Pancreas (tissue), 10 donors: ENCODE measurements at regions not wholly inside any gene's neighbourhood (a gene's known extent, or its start where the extent isn't known, plus 50 kb on each side); places are given as distances from the start of the nearest gene placed in this dataset.

Experiments used
- ATAC-seq, 4 donors: fragments of 200-7000 bp; cut with Tn5 transposase; one replicate each; pipeline versions ENCODE4 v1.8.0 to v1.9.1; 2020; ENCODE audit warnings: mild to moderate bottlenecking in 4 of 4, moderate library complexity in 4 of 4
- DNase-seq, 6 donors: peaks; one replicate each; pipeline ENCODE4 v3.0.0-alpha.2; 2020
- FAIRE-seq: peaks from 2 replicates; lab custom pipeline; 2012; peaks lifted over from hg19 to GRCh38; lab: Jason Lieb, UNC
- H3K27ac ChIP-seq, 4 donors: fragments of 200-600 bp; sonication (generic); 1 replicate in 3 of 4; 2 replicates in 1 of 4; pipeline versions ENCODE4 v1.5.0 to v1.8.0; 2020
- H3K27me3 ChIP-seq, 4 donors: fragments of 200-600 bp; one replicate each; pipeline ENCODE4 v1.8.0; 2021
- H3K36me3 ChIP-seq, 3 donors: fragments of 200-600 bp; sonication (generic) in 1 of 3; one replicate each; pipeline versions ENCODE4 v1.5.0 to v1.8.0; 2020 to 2021
- H3K4me1 ChIP-seq, 3 donors: fragments of 200-600 bp; one replicate each; pipeline ENCODE4 v1.8.0; 2021
- H3K4me3 ChIP-seq, 4 donors: fragments of 200-600 bp; sonication (generic) in 2 of 4; one replicate each; pipeline versions ENCODE4 v1.5.0 to v1.8.0; 2020 to 2021
- H3K9me3 ChIP-seq, 4 donors: fragments of 200-600 bp; one replicate each; pipeline ENCODE4 v1.8.0; 2021
- CTCF ChIP-seq, 4 donors: fragments of 200-600 bp; sonication (generic) in 3 of 4; IDR thresholded peaks; one replicate each; pipeline versions ENCODE4 v1.5.0 to v1.8.0; 2021; ENCODE audit warnings: antibody characterized with exemption in 4 of 4
- WGBS, 2 donors: extraction: QIAGEN DNeasy Blood & Tissue Kit; methylation state at CpG; one replicate each; pipeline ENCODE4 v1.1.7; 2013; 5-methylcytosine and 5-hydroxymethylcytosine counted together
- intact Hi-C, 3 donors: fragments of 100-400 bp; cut with DNase I; formaldehyde crosslinking; loops; one replicate each; pipeline versions ENCODE4 v1.11.1 to v1.14.2; 2022
- donor health status: healthy with polysubstance abuse.
- donor health status: DM: no; HTN: no; CAD: no; lungs with moderate emphysema.
- donor health status: DM: no; HTN: no; CAD: no.
- donor health status: control.
- donor health status: control.
- donor health status: Bipolar disorder and iron deficiency.
- donor health status: DM: yes; HTN: yes; CAD: no.
- donor health status: DM: no; HTN: no; CAD: no.
- donor health status: DM: no; HTN: no; CAD: no.
- donor health status: DM: yes; HTN: yes; CAD: no.

GRCh38 chr1:187264995-187265602 is 436.4 kb downstream of the PLA2G4A start:
- peaks cover 0 to 4% (median 0%) of the 10 kb centered on the region in 3 donors for H3K4me1 ChIP-seq
- intact Hi-C loops = no loop called here
- no peak for TF ChIP-seq CTCF (IDR thresholded peaks at IDR 0.05)
- FAIRE-seq = no peak
- WGBS, 2 donors = 32 to 39% methylated on average over 4 of the region's 4 CpGs
- DNase-seq = peak in 1 of 6 donors; percentile 16
- no peaks in the 10 kb centered on the region for H3K27me3 ChIP-seq
- peak in 2 of 4 donors; percentile 35 to 51 for ATAC-seq
- H3K9me3 ChIP-seq = no peaks in the 10 kb centered on the region
- H3K4me3 ChIP-seq = no peak overlapping the region
- no peak overlapping the region for H3K27ac ChIP-seq
- no peaks in the 10 kb centered on the region for H3K36me3 ChIP-seq

GRCh38 chr1:187266051-187266450 is 437.3 kb downstream of the PLA2G4A start:
- no peaks in the 10 kb centered on the region for H3K27me3 ChIP-seq
- no peak for DNase-seq

GRCh38 chr1:187267827-187268226 is 439.1 kb downstream of the PLA2G4A start:
- Histone ChIP-seq H3K4me1 (no peaks in the 10 kb centered on the region), H3K36me3 (no peaks in the 10 kb centered on the region), H3K27me3 (peaks cover 0 to 3% (median 0%) of the 10 kb centered on the region in 4 donors), H3K4me3 (no peak overlapping the region), H3K9me3 (no peaks in the 10 kb centered on the region), H3K27ac (no peak overlapping the region)
- ATAC-seq (no peak), DNase-seq (no peak), FAIRE-seq (no peak)
- 7 to 16% methylated on average over 1 of the region's 1 CpG for WGBS, 2 donors
- intact Hi-C loops = no loop called here
- no peak for TF ChIP-seq CTCF (IDR thresholded peaks at IDR 0.05)

More at GRCh38 chr1:187266051-187266450, 437.3 kb downstream of the PLA2G4A start:
- no peak for FAIRE-seq
- TF ChIP-seq CTCF (IDR thresholded peaks at IDR 0.05) = no peak
- no peak for ATAC-seq
- Histone ChIP-seq H3K4me3 (no peak overlapping the region), H3K9me3 (no peaks in the 10 kb centered on the region), H3K27ac (no peak overlapping the region), H3K36me3 (no peaks in the 10 kb centered on the region), H3K4me1 (peaks cover 0 to 1% (median 0%) of the 10 kb centered on the region in 3 donors)
- WGBS, 2 donors = 26 to 27% methylated on average over 4 of the region's 4 CpGs
- intact Hi-C loops = no loop called here

- WGBS, 2 donors = 61 to 67% methylated on average over 5 of the region's 5 CpGs
- H3K9me3 ChIP-seq = no peaks in the 10 kb centered on the region
Measured at GRCh38 chr1:187270256-187270655, 441.5 kb downstream of the PLA2G4A start.

More at GRCh38 chr1:187270256-187270655, 441.5 kb downstream of the PLA2G4A start:
- TF ChIP-seq CTCF (IDR thresholded peaks at IDR 0.05) = no peak
- peaks cover 0 to 3% (median 0%) of the 10 kb centered on the region in 4 donors for H3K27me3 ChIP-seq
- ATAC-seq (no peak), DNase-seq (no peak), FAIRE-seq (no peak)
- no peak overlapping the region for H3K4me3 ChIP-seq
- H3K27ac ChIP-seq = no peak overlapping the region
- intact Hi-C loops = no loop called here
- H3K36me3 ChIP-seq = no peaks in the 10 kb centered on the region
- H3K4me1 ChIP-seq = no peaks in the 10 kb centered on the region
